ENCODE measurements at regions not wholly inside any gene's neighbourhood (a gene's known extent, or its start where the extent isn't known, plus 50 kb on each side); places are given as distances from the start of the nearest gene placed in this dataset.

- TF ChIP-seq REST (IDR thresholded peaks at IDR 0.05; ENCODE audit: unreplicated experiment) (no peak), EZH2 (IDR thresholded peaks at IDR 0.05; ENCODE audit: low read depth, unreplicated experiment) (no peak), ZNF114 (CRISPR knock-in tag; IDR thresholded peaks at IDR 0.05) (no peak)
These were observed 148.5 kb upstream of the SEL1L start (continued) for GRCh38 chr14:81682134-81682533.

GRCh38 chr14:81682701-81683100, 149.0 kb upstream of the SEL1L start:
- H3K27me3 Mint-ChIP-seq (ENCODE audit: insufficient read depth, low read depth, poor library complexity), result peaks cover 30% of the 10 kb centered on the region

GRCh38 chr14:81684696-81685095, 151.0 kb upstream of the SEL1L start:
- peaks cover 31% of the 10 kb centered on the region for H3K4me1 ChIP-seq (ENCODE audit: insufficient read depth)
- no peaks in the 10 kb centered on the region; the same call in 1 of the 2 replicates for H4K20me1 ChIP-seq (replicated peaks; ENCODE audit: insufficient read depth)
- no peak overlapping the region for H3K4me2 ChIP-seq
- H3K27ac Mint-ChIP-seq, result no peak overlapping the region
- H3K4me3 Mint-ChIP-seq, result no peak overlapping the region
- H3K27me3 ChIP-seq (ENCODE audit: insufficient read depth), result peaks cover 77% of the 10 kb centered on the region
- peaks cover 28% of the 10 kb centered on the region for H3K4me1 Mint-ChIP-seq
- no peak overlapping the region for H2AFZ ChIP-seq
- ATAC-seq, result no peak
- DNase-seq (ENCODE audit: low spot score), result no peak
- no peaks in the 10 kb centered on the region for H3K36me3 Mint-ChIP-seq (ENCODE audit: low read depth)
- H3K9me3 Mint-ChIP-seq, result peaks cover 38% of the 10 kb centered on the region
- no peak overlapping the region for H3K27ac ChIP-seq (ENCODE audit: low read depth)
- no peaks in the 10 kb centered on the region for H3K9me2 ChIP-seq (ENCODE audit: insufficient read depth)
- no peaks in the 10 kb centered on the region for H3K36me3 ChIP-seq (ENCODE audit: insufficient read depth)
- H3K27me3 Mint-ChIP-seq (ENCODE audit: insufficient read depth, low read depth, poor library complexity), result peaks cover 27% of the 10 kb centered on the region
- H3F3A ChIP-seq (replicated peaks; ENCODE audit: low read depth), result no peaks in the 10 kb centered on the region
- H3K4me3 ChIP-seq, result no peak overlapping the region
- H3K79me2 ChIP-seq (replicated peaks; ENCODE audit: insufficient read depth), result no peaks in the 10 kb centered on the region
- TF ChIP-seq EZH2 (IDR thresholded peaks at IDR 0.05; ENCODE audit: low read depth, unreplicated experiment), result no peak
- TF ChIP-seq NANOG (IDR thresholded peaks at IDR 0.05; ENCODE audit: borderline replicate concordance), result no peak
- no peak for TF ChIP-seq STAT1 (IDR thresholded peaks at IDR 0.05; ENCODE audit: unreplicated experiment)
- TF ChIP-seq POLR2AphosphoS5 (IDR thresholded peaks at IDR 0.05; ENCODE audit: low read depth), result no peak
- TF ChIP-seq JUNB (IDR thresholded peaks at IDR 0.05; ENCODE audit: unreplicated experiment), result no peak
- TF ChIP-seq ETS1 (IDR thresholded peaks at IDR 0.05), result no peak
- no peak for TF ChIP-seq CREB1 (CRISPR knock-in tag; IDR thresholded peaks at IDR 0.05; ENCODE audit: low read depth)
- no peak for TF ChIP-seq CTCF (conservative IDR thresholded peaks at IDR 0.05; ENCODE audit: low read depth in 2 of 2)
- no peak for TF ChIP-seq ZNF114 (CRISPR knock-in tag; IDR thresholded peaks at IDR 0.05)
- no peak for TF ChIP-seq EZH2phosphoT487 (IDR thresholded peaks at IDR 0.05; ENCODE audit: unreplicated experiment)

More at GRCh38 chr14:81682701-81683100, 149.0 kb upstream of the SEL1L start:
- Histone ChIP-seq H3K27ac (ENCODE audit: low read depth) (no peak overlapping the region), H3K4me3 (no peak overlapping the region), H3K27me3 (ENCODE audit: insufficient read depth) (peaks cover 94% of the 10 kb centered on the region), H3F3A (replicated peaks; ENCODE audit: low read depth) (no peaks in the 10 kb centered on the region), H3K4me1 (ENCODE audit: insufficient read depth) (peaks cover 31% of the 10 kb centered on the region), H3K79me2 (replicated peaks; ENCODE audit: insufficient read depth) (no peaks in the 10 kb centered on the region), H4K20me1 (replicated peaks; ENCODE audit: insufficient read depth) (no peaks in the 10 kb centered on the region; the same call in 1 of the 2 replicates), H2AFZ (no peak overlapping the region), H3K36me3 (ENCODE audit: insufficient read depth) (no peaks in the 10 kb centered on the region), H3K9me2 (ENCODE audit: insufficient read depth) (no peaks in the 10 kb centered on the region), H3K4me2 (no peak overlapping the region; the same call in 1 of the 2 replicates)
- Mint-ChIP-seq H3K4me3 (no peak overlapping the region), H3K27ac (no peak overlapping the region), H3K9me3 (peaks cover 43% of the 10 kb centered on the region), H3K4me1 (peaks cover 29% of the 10 kb centered on the region), H3K36me3 (ENCODE audit: low read depth) (peaks cover 4% of the 10 kb centered on the region; the same call in 1 of the 3 replicates)
- no peak for TF ChIP-seq POLR2AphosphoS5 (IDR thresholded peaks at IDR 0.05; ENCODE audit: low read depth)
- TF ChIP-seq ETS1 (IDR thresholded peaks at IDR 0.05), result no peak
- no peak for TF ChIP-seq JUNB (IDR thresholded peaks at IDR 0.05; ENCODE audit: unreplicated experiment)
- no peak for TF ChIP-seq ZNF114 (CRISPR knock-in tag; IDR thresholded peaks at IDR 0.05)
- TF ChIP-seq CREB1 (CRISPR knock-in tag; IDR thresholded peaks at IDR 0.05; ENCODE audit: low read depth), result no peak
- ATAC-seq, result no peak
- DNase-seq (ENCODE audit: low spot score), result no peak

Measured in GM23338 (cell line).